H54 (cell line): ENCODE measurements at regions not wholly inside any gene's neighbourhood (a gene's known extent, or its start where the extent isn't known, plus 50 kb on each side); places are given as distances from the start of the nearest gene placed in this dataset.

Experiments
- DNase-seq: peaks from one replicate; pipeline ENCODE4 v3.0.0; 2011; ENCODE audit warnings: low spot score, mixed read lengths; ENCODE audit not compliant: insufficient read length
- FAIRE-seq: peaks from 3 replicates; lab custom pipeline; 2011; peaks lifted over from hg19 to GRCh38; lab: Jason Lieb, UNC
- POLR2A ChIP-seq: IDR thresholded peaks from 2 replicates; pipeline ENCODE4 v1.6.1; 2011; ENCODE audit warnings: low read depth, mild to moderate bottlenecking, low read length

- no peak for FAIRE-seq
- TF ChIP-seq POLR2A: no peak
Observed at GRCh38 chr2:19691892-19692291, 209.9 kb downstream of the TTC32 start.

GRCh38 chr2:19690429-19690828 lies 211.4 kb downstream of the TTC32 start:
- DNase-seq (no peak), FAIRE-seq (no peak)
- no peak for TF ChIP-seq POLR2A

More at GRCh38 chr2:19691892-19692291, 209.9 kb downstream of the TTC32 start:
- no peak for DNase-seq

GRCh38 chr2:19689646-19690168 lies 212.1 kb downstream of the TTC32 start:
- no peak for TF ChIP-seq POLR2A
- FAIRE-seq: no peak
- DNase-seq: no peak

GRCh38 chr2:19688059-19688458 lies 213.7 kb downstream of the TTC32 start:
- no peak for FAIRE-seq
- no peak for TF ChIP-seq POLR2A
- no peak for DNase-seq

- FAIRE-seq: no peak
- no peak for DNase-seq
- TF ChIP-seq POLR2A: no peak
Observed at GRCh38 chr2:19687017-19687659, 214.6 kb downstream of the TTC32 start.

GRCh38 chr2:19686439-19686838 lies 215.3 kb downstream of the TTC32 start:
- no peak for DNase-seq
- TF ChIP-seq POLR2A: no peak
- FAIRE-seq: no peak

- FAIRE-seq (no peak), DNase-seq (no peak)
- no peak for TF ChIP-seq POLR2A
Observed at GRCh38 chr2:19685731-19686130, 216.1 kb downstream of the TTC32 start.

GRCh38 chr2:19684516-19684915 lies 217.3 kb downstream of the TTC32 start:
- TF ChIP-seq POLR2A: no peak
- FAIRE-seq: no peak
- no peak for DNase-seq

GRCh38 chr2:19683556-19683955 lies 218.2 kb downstream of the TTC32 start:
- no peak for FAIRE-seq
- no peak for DNase-seq
- no peak for TF ChIP-seq POLR2A

GRCh38 chr2:19682493-19682892 lies 219.3 kb downstream of the TTC32 start:
- FAIRE-seq (no peak), DNase-seq (no peak)
- no peak for TF ChIP-seq POLR2A

- no peak for DNase-seq
- TF ChIP-seq POLR2A: no peak
- no peak for FAIRE-seq
Observed at GRCh38 chr2:19677825-19678518, 223.8 kb downstream of the TTC32 start.

- no peak for TF ChIP-seq POLR2A
- DNase-seq: no peak
- no peak for FAIRE-seq
Observed at GRCh38 chr2:19677215-19677777, 224.5 kb downstream of the TTC32 start.

- no peak for TF ChIP-seq POLR2A
- FAIRE-seq (no peak), DNase-seq (no peak)
Observed at GRCh38 chr2:19676770-19677169, 225.0 kb downstream of the TTC32 start.

- DNase-seq (no peak), FAIRE-seq (no peak)
- no peak for TF ChIP-seq POLR2A
Observed at GRCh38 chr2:19675856-19676460, 225.8 kb downstream of the TTC32 start.
